ENCODE measurements at regions not wholly inside any gene's neighbourhood (a gene's known extent, or its start where the extent isn't known, plus 50 kb on each side); places are given as distances from the start of the nearest gene placed in this dataset.
"Not testable (repeated sequence)": the region's sequence is repeated elsewhere in the genome, so short reads cannot be mapped to it uniquely, and the experiment has no call there.

DNA sequence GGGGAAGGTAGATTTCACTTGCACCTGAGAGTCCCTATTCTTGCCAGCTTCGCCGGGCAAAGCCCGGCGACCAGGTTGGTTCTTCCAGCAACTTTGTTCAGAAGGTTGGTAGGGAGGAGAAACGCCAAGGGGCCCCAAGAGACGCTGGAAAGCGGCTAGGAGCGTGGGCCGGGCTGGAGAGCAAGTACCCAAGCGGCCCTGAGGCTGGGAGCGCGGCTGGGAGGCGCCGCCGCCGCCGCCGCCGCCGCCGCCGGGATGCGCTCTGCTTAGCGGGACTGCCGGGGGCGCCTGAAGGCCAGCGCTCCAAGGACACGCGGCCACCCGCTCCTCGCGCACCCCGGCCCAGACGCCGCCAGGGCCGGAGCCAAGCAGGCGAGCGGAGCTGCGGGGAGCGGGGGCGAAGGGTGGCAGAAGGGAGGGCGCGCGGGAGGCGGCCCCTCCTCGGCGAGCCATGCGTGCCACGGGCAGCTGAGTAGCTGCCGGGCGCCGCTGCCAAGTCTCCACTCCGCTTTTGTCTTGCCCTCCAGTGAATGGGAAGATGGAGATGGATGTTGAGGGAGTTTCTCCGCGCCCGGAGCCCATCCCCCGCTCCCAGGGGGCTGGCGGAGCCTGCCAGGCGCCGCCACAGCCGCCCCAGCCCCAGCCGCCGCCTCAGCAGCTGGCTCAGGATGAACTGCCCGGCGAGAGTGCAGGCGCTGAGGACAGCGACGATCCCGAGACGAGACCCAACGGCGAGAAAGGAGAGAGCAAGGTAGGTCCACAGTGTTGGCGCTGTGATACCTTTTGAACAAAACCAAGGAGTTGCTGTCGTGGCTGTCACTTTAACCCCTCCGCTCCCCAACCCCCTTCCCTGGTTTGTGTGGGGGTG is 227.4 kb upstream of the AZI2 start:
- DNase-seq, result no peak

DNA sequence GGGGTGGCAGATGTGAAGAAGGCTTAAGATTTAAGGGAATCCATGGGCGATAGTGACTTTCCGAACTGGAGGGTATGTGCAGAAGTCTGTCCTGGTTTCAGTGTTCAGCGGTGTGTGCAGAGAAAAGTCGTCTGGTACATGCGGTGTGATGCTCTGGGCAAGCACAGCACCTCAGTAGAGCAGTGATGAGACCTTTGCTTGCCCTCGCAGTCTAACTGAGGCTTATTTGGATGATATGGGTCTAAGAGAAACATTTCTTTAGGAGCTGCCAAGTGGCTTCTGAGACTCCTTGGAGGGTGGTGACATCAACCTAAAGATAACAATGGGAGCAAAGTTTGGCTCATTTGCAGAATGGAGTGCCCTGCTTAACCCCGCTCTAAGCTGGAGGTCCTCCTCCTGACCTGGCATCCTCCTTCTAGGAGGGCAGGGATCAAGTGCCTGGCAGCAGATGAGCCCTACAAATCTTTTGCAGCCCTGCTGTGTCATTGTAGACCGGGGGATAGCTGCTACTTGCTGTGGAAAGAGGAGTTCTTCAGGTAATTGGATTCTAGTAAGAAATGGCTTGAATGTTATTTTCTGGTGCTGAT is 228.1 kb upstream of the AZI2 start:
- no peak for DNase-seq

DNA sequence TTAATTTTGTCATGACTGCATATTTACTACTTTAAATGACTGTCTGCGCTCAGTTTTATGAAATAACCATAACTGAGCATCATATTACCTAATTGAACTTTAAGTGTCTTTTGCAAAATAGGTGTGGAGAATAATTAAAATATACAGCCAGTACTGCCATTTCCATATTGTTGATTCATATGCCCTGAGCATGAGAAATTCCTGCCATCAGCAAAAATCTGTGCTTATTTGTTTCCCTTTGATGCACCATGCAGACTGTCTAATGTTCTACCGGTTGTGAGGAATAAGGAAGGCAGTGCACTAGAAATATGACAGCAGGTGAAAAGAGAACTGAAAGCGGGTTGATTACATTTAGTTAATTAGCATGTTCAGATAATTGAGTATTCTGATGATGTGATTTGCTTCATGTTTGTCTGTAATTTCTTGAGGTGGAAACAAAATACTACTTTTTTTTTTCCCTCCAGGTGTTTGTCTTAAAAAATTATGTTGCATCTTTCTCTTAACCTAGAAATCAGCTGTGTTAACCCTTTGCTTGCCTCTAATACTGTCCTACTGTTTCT is 229.4 kb upstream of the AZI2 start:
- no peak for DNase-seq

DNA sequence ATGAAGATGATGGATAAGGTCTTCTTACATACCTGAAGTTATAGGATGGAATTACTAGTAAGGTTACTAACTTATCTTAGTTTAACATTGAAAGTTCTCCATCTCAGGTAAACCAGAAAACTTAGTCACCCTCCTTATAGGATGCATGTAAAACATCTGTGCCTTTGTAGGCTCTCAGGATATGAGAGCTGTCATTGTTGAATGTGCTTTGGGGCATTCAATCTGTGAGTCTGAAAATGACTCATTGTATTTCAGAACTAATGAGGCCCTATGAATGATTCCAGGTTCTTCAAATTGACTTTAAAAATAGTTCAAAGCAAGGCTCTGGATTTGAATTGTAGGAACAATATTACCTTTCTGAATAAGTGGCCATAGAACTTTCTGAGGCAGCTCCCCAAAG is 237.7 kb upstream of the AZI2 start:
- DNase-seq, result no peak

DNA sequence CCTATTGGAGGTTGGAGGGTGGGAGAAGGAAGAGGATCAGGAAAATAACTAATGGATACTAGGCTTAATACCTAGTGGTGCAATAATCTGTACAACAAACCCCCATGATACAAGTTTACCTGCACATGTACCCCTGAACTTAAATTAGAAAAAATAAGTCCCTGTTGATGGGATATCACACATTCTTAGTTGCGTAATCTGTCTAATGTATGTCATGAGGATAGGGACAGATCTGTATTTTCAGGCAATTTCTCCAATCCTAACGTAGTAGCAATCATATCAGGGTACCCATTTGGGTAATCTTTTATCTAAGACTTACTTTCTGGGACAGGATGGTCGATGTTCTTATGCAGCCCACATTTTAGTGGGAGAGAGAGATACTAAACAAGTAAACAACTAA is 239.1 kb upstream of the AZI2 start:
- no peak for DNase-seq

DNA sequence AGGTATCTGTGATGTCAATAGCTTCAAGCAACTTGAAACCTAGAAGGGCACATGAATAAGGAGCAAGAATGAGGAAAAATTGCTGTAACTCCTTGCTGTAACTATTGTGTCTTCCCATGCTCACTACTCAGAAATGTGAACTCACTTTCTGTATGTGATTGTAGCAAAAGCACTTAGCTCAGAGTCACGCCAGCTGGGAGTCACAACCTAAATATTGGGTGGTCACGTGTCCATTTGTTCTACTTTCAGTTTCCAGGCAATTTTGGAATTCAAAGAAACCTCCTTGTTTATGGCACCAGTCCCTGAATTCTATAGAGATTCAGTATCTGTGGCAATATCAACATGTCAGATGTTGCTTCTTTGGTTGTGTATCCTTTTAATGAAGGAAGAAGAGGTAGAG is 241.6 kb upstream of the AZI2 start:
- DNase-seq, result no peak

DNA sequence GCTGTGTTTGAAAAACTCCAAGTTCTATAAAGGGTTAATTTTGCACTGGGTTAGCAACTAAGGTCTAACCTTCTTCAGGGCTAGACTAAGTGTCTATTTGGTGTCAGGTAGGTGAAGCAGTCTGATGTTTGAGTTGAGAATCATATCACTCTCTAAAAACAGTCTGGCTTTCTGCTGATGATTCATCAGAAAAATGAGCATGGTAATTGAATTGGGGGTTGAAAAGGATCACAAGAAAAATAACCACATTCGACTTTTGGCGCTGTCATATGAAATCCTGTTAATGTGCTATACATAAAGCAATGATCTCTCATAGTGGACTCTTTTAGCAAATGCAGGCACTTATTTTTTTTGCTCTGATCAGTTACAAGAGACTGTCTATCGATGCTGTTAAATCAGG is 242.2 kb upstream of the AZI2 start:
- no peak for DNase-seq

DNA sequence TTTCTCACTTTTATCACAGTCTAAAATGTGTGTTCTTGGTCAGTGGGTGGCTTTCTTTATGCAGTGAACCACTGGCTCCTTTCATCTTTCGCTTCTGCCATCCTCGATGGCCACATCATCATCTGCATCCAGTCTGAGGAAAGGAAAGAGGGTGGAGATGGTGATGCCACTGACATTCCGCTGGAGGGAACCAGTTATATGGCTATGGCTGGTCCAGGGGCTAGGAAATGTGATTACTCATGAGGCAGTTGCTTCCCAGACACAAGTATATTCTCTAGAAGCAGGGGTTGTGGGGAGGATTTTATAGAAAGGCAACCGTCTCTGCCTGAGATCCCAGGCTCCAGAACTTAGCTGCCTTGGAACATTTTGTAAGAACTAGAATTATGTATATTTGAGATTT is 246.7 kb upstream of the AZI2 start:
- DNase-seq, result no peak

DNA sequence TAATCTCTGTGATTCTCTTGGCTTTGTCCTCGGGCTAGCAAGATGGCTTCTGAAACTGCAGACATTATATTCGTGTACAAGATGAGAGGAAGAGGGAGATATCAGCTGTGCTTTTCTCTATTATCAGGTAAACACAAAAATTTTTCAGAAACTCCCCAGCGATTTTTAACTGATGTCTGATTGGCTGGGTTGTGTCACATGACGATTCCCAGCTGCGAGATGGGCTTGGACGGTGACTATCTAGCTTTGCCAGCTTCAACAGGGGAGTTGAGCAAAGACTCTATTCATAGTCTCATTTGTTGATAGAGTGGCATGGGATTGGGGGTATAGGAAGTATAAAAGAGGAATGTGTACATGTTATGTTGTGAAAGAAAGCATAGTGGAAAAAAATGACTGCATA is 248.8 kb upstream of the AZI2 start:
- DNase-seq, result no peak

DNA sequence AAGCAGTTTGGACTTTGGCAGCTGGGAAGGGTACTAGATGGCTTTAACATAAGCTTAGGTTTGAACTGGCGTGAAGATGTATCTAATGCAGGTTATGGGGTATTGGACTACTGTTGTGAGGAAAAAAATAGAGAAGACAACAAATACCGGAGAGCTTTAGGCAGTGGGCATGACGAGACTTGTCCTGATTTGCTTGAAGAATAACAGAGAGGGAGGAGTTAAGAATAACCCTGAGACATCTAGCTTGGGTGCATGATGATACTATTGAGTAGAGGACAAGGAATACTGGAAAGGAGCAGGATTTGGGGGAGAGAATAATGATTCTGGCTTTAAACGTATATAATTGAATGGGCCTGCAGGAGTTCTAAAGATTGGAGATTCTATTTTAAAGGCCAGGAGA is 249.5 kb upstream of the AZI2 start:
- no peak for DNase-seq

DNA sequence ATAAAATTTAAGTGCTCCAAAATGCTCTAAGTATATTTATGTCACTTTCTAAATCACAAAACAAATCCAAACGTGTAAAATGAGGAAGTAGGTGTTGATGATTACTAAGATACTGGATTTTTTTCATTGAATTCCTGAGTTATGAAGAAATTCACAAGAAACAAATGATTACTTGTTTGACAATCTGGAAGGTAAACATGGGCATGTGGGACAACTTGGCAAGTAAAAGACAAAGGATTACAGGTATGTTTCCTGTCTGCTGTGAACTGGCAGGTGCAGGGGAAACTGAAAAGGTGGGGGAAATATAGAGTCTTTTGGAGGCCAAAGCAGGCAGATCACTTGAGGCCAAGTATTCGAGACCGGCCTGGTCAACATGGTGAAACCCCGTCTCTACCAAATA is 252.7 kb upstream of the AZI2 start:
- no peak for DNase-seq

DNA sequence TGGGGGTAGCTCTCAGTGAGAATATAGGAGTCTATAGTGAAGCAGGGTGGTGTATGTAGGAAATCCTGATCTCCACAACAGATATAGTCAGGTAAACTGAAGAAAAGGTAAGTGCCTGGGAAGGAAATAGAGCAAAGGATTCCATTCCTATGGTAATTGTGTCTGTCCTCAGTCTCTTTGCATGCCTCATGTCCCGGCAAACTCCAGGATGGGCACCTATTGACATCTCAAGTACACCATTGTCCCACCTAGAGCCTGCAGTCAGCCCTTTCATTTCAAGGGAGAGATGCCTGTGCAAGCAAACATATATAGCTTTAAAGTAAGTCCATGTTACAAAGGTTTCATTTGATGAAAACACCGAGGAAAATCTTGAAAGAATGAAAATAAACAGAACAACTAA is 257.7 kb upstream of the AZI2 start:
- no peak for DNase-seq

DNA sequence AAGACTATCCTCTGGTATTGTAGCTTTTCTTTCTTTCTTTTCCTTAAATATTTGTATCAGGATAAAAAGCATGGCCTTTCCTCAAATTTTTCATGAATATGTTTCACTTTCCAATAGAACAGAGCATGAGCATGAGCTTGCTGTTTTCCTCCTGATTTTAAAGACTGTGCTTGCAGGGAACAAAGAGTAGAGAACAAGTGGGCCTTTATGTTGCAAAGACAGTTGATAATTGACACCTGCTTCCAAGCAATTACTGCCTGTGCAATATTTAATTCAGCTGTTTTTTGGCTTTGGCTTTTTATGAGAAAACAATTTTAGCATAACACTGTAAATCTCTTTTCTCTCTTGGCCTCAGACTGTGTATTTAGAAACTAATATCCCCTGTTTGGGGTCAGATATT is 263.6 kb upstream of the AZI2 start:
- no peak for DNase-seq

DNA sequence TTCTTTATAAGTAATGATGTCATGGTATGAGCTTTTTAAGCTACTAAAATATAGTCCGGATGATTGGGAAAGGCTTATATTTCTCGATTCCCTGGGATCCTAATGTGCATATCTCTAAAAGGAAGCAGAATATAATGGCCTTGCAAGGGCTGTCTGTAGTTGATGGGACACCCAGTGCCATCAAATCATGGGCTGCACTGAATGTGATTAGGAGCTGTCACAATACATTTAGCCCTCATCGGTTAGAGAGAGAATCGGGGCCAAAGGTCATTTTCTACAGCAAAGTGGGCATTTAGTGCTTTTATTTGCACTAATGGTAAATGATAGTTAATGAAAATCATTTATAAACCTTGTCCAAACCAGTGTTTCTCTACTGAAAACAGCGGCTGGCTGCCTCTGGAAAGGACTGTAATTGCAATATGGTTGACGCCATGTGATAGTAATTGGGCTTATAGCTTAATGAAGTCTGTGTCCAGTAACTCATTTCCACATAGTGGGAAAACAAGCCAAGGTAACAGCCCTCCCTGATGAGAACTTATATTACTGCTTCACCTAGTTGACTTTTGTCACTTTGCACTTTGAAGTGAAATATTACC is 265.0 kb upstream of the AZI2 start:
- DNase-seq, result no peak

DNA sequence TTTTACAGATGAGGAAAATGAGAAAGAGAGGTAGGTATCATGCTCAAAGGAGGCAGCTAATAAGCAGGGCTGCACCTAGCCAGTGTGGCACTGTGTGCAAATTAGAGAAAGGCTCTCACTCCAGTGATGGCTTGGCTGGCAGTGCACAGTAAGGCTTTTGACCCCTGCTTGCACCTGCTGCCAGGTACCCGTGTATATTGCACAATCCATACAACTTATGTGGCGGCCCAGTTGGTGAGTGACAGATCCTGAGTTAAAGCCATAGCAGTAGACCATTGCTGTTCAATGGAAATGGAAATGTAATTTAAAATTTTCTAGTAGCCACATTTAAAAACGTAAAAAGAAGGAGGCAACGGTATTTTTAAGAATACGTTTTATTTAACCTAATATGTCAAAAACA is 266.4 kb upstream of the AZI2 start:
- DNase-seq, result no peak

DNA sequence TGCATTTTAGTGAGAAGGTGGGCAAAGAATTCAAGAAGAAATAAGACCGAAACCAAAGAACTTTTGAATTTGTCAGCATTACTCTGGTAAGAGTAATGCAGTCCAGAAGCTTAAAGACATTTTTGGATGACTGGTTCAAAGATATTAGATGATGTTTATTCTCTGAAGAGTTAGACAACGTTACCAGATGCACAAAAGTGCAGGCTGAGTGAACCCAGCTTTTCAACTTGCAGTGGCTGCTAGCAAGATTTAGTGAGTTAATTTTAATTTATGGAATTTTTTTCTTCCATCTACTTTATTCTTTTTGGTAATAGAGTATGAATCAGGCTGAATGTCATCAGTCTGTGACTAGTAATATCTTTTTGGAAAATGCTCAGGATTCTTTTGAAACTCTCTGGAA is 267.3 kb upstream of the AZI2 start:
- DNase-seq, result no peak

DNA sequence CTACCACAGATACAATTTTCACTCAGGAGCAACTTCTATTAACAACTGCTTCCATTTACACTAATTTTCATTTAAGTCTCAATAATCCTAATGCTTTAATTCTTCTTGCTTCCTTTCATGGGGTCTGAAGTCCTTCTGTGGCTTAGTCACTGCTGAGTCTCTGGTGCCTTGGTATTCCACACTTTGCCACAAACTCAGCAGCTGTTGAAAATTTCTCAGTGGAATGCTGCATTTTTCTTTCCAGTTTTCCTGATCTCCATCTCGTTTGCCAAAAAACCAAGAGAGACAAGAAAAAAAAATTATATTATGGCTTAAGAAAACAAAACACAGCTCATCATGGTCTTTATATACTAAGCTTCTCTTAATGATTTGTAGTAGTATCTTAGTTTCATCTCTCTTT is 269.2 kb upstream of the AZI2 start:
- no peak for DNase-seq

DNA sequence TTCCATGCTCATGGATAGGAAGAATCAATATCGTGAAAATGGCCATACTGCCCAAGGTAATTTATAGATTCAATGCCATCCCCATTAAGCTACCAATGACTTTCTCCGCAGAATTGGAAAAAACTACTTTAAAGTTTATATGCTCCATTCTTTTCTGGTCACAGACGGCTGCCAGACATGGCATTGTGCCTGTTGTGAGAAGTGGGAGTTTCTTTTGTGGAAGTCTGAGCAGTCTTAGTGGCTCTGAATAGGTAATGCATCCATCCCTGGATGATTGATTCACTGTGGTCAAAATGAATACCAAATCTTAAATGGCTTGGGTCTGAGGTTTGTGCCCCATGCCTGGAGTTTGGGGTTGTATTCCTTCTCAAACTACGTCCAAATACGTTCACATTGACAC is 274.5 kb upstream of the AZI2 start:
- no peak for DNase-seq

DNA sequence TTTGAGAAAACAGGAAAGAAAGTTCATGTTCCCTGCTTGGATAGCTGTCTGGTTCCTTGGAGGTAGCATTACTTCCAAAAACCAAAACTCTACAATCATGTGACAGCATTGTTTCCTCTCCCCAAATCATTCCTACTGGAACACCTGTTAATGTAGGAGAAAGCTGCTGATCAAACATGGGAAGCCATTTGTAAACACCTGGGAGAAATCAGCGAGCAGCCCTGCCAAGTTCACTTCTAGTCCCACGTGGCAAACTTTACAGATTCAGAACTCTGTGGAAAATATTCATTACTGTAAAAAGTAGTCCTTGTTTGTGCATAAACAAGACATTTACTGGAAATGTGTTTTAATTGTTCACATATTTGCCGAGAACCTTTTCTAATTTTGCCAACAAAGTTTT is 275.5 kb upstream of the AZI2 start:
- DNase-seq, result no peak

DNA sequence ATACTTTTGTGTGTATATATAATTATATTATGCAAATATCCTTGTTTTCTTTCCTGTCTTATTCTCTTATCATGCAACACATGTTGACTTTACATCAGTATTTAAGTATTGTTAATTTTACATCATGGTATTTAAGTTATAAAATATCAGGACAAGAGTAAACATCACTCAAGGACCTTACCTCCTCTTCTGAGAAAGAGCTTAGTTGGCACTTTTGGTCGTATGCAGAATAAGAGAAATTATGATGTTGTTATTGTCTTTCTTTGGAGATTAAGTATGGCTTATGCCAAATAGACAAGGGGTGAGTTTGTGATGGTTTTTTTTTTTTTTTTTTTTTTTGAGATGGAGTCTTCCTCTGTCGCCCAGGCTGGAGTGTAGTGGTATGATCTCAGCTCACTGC is 279.2 kb upstream of the AZI2 start:
- not testable (repeated sequence) for DNase-seq

DNA sequence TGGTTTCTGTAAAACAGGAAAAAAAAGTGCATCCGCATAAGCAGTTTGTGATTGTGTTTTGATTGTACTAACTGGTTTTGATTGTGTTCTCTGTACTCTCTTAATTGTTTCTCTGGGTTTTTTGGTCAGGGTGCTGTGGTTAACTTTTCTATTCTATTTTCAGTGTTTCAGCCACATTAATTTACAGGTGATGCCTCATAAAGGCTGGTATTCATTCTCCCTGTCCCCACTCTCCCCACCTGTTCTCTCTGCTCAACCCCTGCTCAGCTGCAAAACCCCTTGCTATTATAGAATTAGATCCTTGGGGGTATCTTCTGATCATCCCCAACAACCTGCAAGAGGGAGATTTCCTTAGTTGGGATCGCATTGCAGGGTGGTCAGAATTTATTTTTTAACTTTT is 285.4 kb upstream of the AZI2 start:
- no peak for DNase-seq

DNA sequence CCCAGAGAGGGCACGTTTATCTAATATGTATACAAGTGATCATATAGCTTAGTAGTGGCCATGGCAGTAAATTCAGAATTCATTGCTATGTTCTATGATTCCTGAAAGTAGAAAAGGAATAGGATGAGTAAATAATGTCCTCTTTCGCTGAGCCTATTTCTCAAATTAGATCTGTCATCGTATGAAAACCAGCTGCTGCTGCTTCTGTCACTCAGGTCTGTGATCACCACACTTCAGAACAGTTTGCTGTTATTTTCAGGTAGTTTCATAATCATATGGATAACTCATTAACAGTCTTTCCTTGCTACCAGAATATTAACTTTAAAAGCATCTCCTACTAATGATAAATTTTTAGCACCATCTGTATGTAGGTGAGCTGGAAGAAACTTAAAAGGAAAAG is 289.1 kb upstream of the AZI2 start:
- no peak for DNase-seq

DNA sequence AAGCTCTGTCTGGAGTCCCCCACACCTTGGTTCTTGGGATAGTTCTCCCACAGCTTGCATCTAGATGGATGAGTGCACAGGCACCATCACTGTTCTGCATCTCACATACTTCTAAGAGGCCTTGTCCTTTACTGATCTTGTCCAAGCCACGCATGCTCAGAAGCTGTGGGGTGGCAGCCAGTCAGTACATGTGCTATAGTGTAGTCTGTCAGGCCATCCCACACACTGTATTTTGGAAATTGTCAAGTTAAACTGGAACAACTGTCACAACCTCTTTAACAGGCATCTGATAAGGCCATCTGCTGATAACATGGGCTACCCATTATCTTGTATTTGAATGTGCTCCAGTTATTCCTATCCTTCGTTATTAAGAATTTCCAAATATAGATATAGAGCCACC is 296.5 kb upstream of the AZI2 start:
- DNase-seq, result no peak

DNA sequence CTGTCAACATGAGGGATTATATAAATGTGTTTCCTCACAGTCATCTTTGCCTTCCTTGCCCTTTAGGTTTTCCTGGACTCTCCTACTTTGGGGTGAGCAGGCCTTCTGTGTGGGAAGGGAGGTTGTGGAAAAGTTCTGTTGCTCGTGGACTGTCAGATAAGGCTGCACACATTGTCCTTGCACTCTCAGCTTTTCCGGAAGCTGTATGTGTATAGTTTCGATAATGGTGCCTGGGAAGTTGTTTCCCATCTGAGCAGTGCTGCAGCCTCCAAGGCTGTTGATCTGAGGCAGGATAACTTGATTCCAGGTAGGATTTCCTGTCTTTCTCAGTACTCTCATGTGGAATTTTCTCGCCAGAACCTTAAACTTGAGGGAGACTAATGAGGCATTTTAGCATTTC is 297.8 kb upstream of the AZI2 start:
- no peak for DNase-seq
